Loucy (cell line): ENCODE measurements at regions not wholly inside any gene's neighbourhood (a gene's known extent, or its start where the extent isn't known, plus 50 kb on each side); places are given as distances from the start of the nearest gene placed in this dataset.

Experiments used
- CTCF ChIP-seq: fragments of 200-600 bp; sonication (generic); conservative IDR thresholded peaks from 2 replicates; pipeline ENCODE4 v1.5.1; 2014; ENCODE audit warnings: mild to moderate bottlenecking, antibody characterized with exemption, low read length
- EZH2phosphoT487 ChIP-seq: fragments of 200-600 bp; IDR thresholded peaks from 2 replicates; pipeline ENCODE4 v1.6.1; 2018; ENCODE audit warnings: antibody characterized with exemption, mild to moderate bottlenecking, moderate library complexity, borderline replicate concordance

DNA sequence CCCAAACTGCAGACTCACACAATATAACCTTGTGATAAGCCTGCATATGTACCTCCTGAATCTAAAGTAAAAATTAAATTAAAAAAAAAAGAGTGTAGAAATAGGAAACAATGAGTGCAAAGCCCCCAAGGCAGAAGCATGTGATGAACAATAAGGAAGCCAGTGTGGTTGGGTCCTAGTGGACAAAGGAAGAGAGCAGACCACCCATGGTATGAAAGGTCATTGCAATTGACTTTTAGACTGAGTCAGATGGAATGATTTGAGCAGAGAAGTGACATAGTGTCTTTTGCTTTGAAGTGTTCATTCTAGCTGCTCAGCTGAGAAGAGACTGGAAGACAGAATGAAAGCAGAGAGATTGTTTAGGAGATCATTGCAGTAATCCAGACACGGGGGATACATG is 417.1 kb downstream of the RAD51AP2 start:
- TF ChIP-seq CTCF (no peak), EZH2phosphoT487 (no peak)
